HG03025 (cell line): ENCODE measurements at regions not wholly inside any gene's neighbourhood (a gene's known extent, or its start where the extent isn't known, plus 50 kb on each side); places are given as distances from the start of the nearest gene placed in this dataset.
"Not testable (repeated sequence)": the region's sequence is repeated elsewhere in the genome, so short reads cannot be mapped to it uniquely, and the experiment has no call there.

ENCODE experiments used
- ATAC-seq: cut with Tn5 transposase; IDR thresholded peaks from one replicate; pipeline ENCODE4 v1.9.1; 2021; ENCODE audit warnings: mild to moderate bottlenecking, moderate library complexity; ENCODE audit not compliant: unreplicated experiment, low FRiP score

GRCh38 chr4:81704461-81704860 is 232.8 kb upstream of the RASGEF1B start:
- no peak for ATAC-seq

GRCh38 chr4:81700189-81700588 is 228.5 kb upstream of the RASGEF1B start:
- ATAC-seq = no peak

GRCh38 chr4:81698538-81699296 is 227.0 kb upstream of the RASGEF1B start:
- no peak for ATAC-seq

GRCh38 chr4:81694176-81694913 is 222.6 kb upstream of the RASGEF1B start:
- ATAC-seq = no peak

- ATAC-seq = no peak
These were observed 219.2 kb upstream of the RASGEF1B start for GRCh38 chr4:81690871-81691270.

- no peak for ATAC-seq
These were observed 216.4 kb upstream of the RASGEF1B start for GRCh38 chr4:81688085-81688484.

GRCh38 chr4:81687471-81687870 is 215.8 kb upstream of the RASGEF1B start:
- ATAC-seq = no peak

- no peak for ATAC-seq
These were observed 213.4 kb upstream of the RASGEF1B start for GRCh38 chr4:81685104-81685503.

GRCh38 chr4:81684352-81684751 is 212.6 kb upstream of the RASGEF1B start:
- no peak for ATAC-seq

- no peak for ATAC-seq
These were observed 210.8 kb upstream of the RASGEF1B start for GRCh38 chr4:81682492-81682891.

- no peak for ATAC-seq
These were observed 207.6 kb upstream of the RASGEF1B start for GRCh38 chr4:81679315-81679714.

- no peak for ATAC-seq
These were observed 207.1 kb upstream of the RASGEF1B start for GRCh38 chr4:81678801-81679200.

GRCh38 chr4:81676537-81676936 is 204.8 kb upstream of the RASGEF1B start:
- ATAC-seq = no peak

GRCh38 chr4:81675791-81676393 is 204.2 kb upstream of the RASGEF1B start:
- no peak for ATAC-seq

- ATAC-seq = no peak
These were observed 202.3 kb upstream of the RASGEF1B start for GRCh38 chr4:81673961-81674360.

GRCh38 chr4:81668328-81668727 is 196.6 kb upstream of the RASGEF1B start:
- not testable (repeated sequence) for ATAC-seq

GRCh38 chr4:81667539-81667938 is 195.8 kb upstream of the RASGEF1B start:
- no peak for ATAC-seq

- ATAC-seq = peak; percentile 74
These were observed 194.8 kb upstream of the RASGEF1B start for GRCh38 chr4:81666491-81666890.

- ATAC-seq = no peak
These were observed 193.9 kb upstream of the RASGEF1B start for GRCh38 chr4:81665649-81666048.

- ATAC-seq = no peak
These were observed 193.3 kb upstream of the RASGEF1B start for GRCh38 chr4:81665045-81665444.

GRCh38 chr4:81664079-81664478 is 192.4 kb upstream of the RASGEF1B start:
- ATAC-seq = no peak

GRCh38 chr4:81663368-81663767 is 191.7 kb upstream of the RASGEF1B start:
- no peak for ATAC-seq
